H9 (cell line): ENCODE measurements at regions not wholly inside any gene's neighbourhood (a gene's known extent, or its start where the extent isn't known, plus 50 kb on each side); places are given as distances from the start of the nearest gene placed in this dataset.

ENCODE experiments used
- DNase-seq: peaks from one replicate; pipeline ENCODE4 v3.0.0-alpha.2; 2017
- H2AFZ ChIP-seq: one replicate; pipeline ENCODE4 v1.6.1; 2013; ENCODE audit warnings: mild to moderate bottlenecking, low read length, control low read depth, moderate library complexity
- H2AK5ac ChIP-seq: 2 replicates; pipeline ENCODE4 v1.6.1; 2013; ENCODE audit warnings: low read length, control low read depth, mixed read lengths; ENCODE audit not compliant: insufficient read length
- H2BK120ac ChIP-seq: one replicate; pipeline ENCODE4 v1.6.1; 2013; ENCODE audit warnings: low read depth, mild to moderate bottlenecking, low read length, control low read depth, inconsistent platforms; ENCODE audit not compliant: poor library complexity, severe bottlenecking
- H2BK12ac ChIP-seq: 2 replicates; pipeline ENCODE4 v1.6.1; 2013; ENCODE audit warnings: low read length, control low read depth, mixed read lengths, low read depth; ENCODE audit not compliant: insufficient read length
- H2BK15ac ChIP-seq: 2 replicates; pipeline ENCODE4 v1.6.1; 2013; ENCODE audit warnings: low read depth, low read length, control low read depth
- H2BK20ac ChIP-seq: one replicate; pipeline ENCODE4 v1.6.1; 2013; ENCODE audit warnings: low read depth, mild to moderate bottlenecking, low read length, control low read depth, inconsistent platforms; ENCODE audit not compliant: poor library complexity, severe bottlenecking
- H2BK5ac ChIP-seq: 2 replicates; pipeline ENCODE4 v1.6.1; 2013; ENCODE audit warnings: low read length, control low read depth, mixed read lengths; ENCODE audit not compliant: insufficient read length
- H3K14ac ChIP-seq: 2 replicates; pipeline ENCODE4 v1.6.1; 2013; ENCODE audit warnings: low read length, control low read depth; ENCODE audit not compliant: insufficient read depth
- H3K18ac ChIP-seq: 2 replicates; pipeline ENCODE4 v1.6.1; 2013; ENCODE audit warnings: low read depth, mild to moderate bottlenecking, mixed read lengths, low read length, control low read depth; ENCODE audit not compliant: insufficient read length
- H3K23ac ChIP-seq: 2 replicates; pipeline ENCODE4 v1.6.1; 2013; ENCODE audit warnings: low read length, control low read depth, mixed read lengths, low read depth; ENCODE audit not compliant: insufficient read length
- H3K23me2 ChIP-seq: 2 replicates; pipeline ENCODE4 v1.6.1; 2013; ENCODE audit warnings: low read depth, mild to moderate bottlenecking, mixed read lengths, low read length, control low read depth; ENCODE audit not compliant: insufficient read length, poor library complexity, severe bottlenecking
- H3K27ac ChIP-seq: 2 replicates; pipeline ENCODE4 v1.5.1; 2013; ENCODE audit warnings: low read length, control low read depth, mixed read lengths, low read depth; ENCODE audit not compliant: insufficient read length
- H3K27me3 ChIP-seq: 2 replicates; pipeline ENCODE4 v1.6.1; 2013; ENCODE audit warnings: low read length, control low read depth, inconsistent platforms; ENCODE audit not compliant: insufficient read depth
- H3K4ac ChIP-seq: 2 replicates; pipeline ENCODE4 v1.6.1; 2013; ENCODE audit warnings: low read depth, mild to moderate bottlenecking, control low read depth, inconsistent platforms, low read length, moderate library complexity
- H3K4me1 ChIP-seq: 2 replicates; pipeline ENCODE4 v1.6.1; 2013; ENCODE audit warnings: low read length, control low read depth, inconsistent platforms; ENCODE audit not compliant: insufficient read depth
- H3K4me2 ChIP-seq: 2 replicates; pipeline ENCODE4 v1.6.1; 2013; ENCODE audit warnings: low read length, control low read depth, mixed read lengths; ENCODE audit not compliant: insufficient read length, insufficient read depth
- H3K56ac ChIP-seq: 2 replicates; pipeline ENCODE4 v1.6.1; 2013; ENCODE audit warnings: low read depth, mild to moderate bottlenecking, mixed read lengths, low read length, control low read depth; ENCODE audit not compliant: insufficient read length
- H3K79me1 ChIP-seq: 2 replicates; pipeline ENCODE4 v1.6.1; 2013; ENCODE audit warnings: low read depth, mild to moderate bottlenecking, moderate library complexity, low read length, control low read depth, inconsistent platforms; ENCODE audit not compliant: insufficient read depth, poor library complexity, severe bottlenecking
- H3K79me2 ChIP-seq: 2 replicates; pipeline ENCODE4 v1.6.1; 2013; ENCODE audit warnings: low read length, control low read depth, inconsistent platforms; ENCODE audit not compliant: insufficient read depth
- H3K9ac ChIP-seq: 2 replicates; pipeline ENCODE4 v1.6.1; 2013; ENCODE audit warnings: low read length, control low read depth, mixed read lengths; ENCODE audit not compliant: insufficient read length; ENCODE audit errors: extremely low read depth
- H3K9me3 ChIP-seq: one replicate; pipeline ENCODE4 v1.6.1; 2013; ENCODE audit warnings: low read depth, low read length, inconsistent platforms; ENCODE audit not compliant: control insufficient read depth
- H3T11ph ChIP-seq: one replicate; pipeline ENCODE4 v1.6.1; 2013; ENCODE audit warnings: mild to moderate bottlenecking, low read length, control low read depth, inconsistent platforms
- H4K20me1 ChIP-seq: one replicate; pipeline ENCODE4 v1.6.1; 2013; ENCODE audit not compliant: control insufficient read depth, insufficient read length, insufficient read depth
- H4K5ac ChIP-seq: 2 replicates; pipeline ENCODE4 v1.6.1; 2013; ENCODE audit warnings: low read depth, mild to moderate bottlenecking, mixed read lengths, low read length, control low read depth; ENCODE audit not compliant: insufficient read length
- H4K8ac ChIP-seq: replicated peaks from 2 replicates; pipeline ENCODE4 v1.6.1; 2013; ENCODE audit warnings: low read length, control low read depth, mixed read lengths, low read depth; ENCODE audit not compliant: insufficient read length
- H4K91ac ChIP-seq: 2 replicates; pipeline ENCODE4 v1.6.1; 2013; ENCODE audit warnings: low read depth, mild to moderate bottlenecking, moderate library complexity, mixed read lengths, low read length, control low read depth; ENCODE audit not compliant: insufficient read length
- H3K27ac Mint-ChIP-seq, 3 experiments: 2 replicates in 2 of 3; 3 replicates in 1 of 3; pipeline ENCODE4 v1.8.0; 2020 to 2021; ENCODE audit warnings: mixed read lengths in 3 of 3, mild to moderate bottlenecking in 1 of 3, moderate library complexity in 1 of 3
- H3K27me3 Mint-ChIP-seq: 2 replicates; pipeline ENCODE4 v1.8.0; 2021; ENCODE audit warnings: low read depth, mild to moderate bottlenecking, moderate library complexity, mixed read lengths
- H3K36me3 Mint-ChIP-seq, 3 experiments: 2 replicates in 2 of 3; 3 replicates in 1 of 3; pipeline ENCODE4 v1.8.0; 2020 to 2021; ENCODE audit warnings: low read depth in 3 of 3, mixed read lengths in 3 of 3; ENCODE audit not compliant: insufficient read depth in 1 of 3
- H3K4me1 Mint-ChIP-seq, 2 experiments: 2 replicates each; pipeline ENCODE4 v1.8.0; 2020; ENCODE audit warnings: mixed read lengths in 2 of 2
- H3K4me3 Mint-ChIP-seq, 2 experiments: 2 replicates in 1 of 2; 3 replicates in 1 of 2; pipeline ENCODE4 v1.8.0; 2020 to 2021; ENCODE audit warnings: mild to moderate bottlenecking in 2 of 2, mixed read lengths in 2 of 2, moderate library complexity in 1 of 2
- H3K9me3 Mint-ChIP-seq, 2 experiments: 2 replicates in 1 of 2; 3 replicates in 1 of 2; pipeline ENCODE4 v1.8.0; 2020; ENCODE audit warnings: mild to moderate bottlenecking in 2 of 2, mixed read lengths in 2 of 2, moderate library complexity in 1 of 2
- CTCF ChIP-seq: fragments of 200-600 bp; sonication (generic); conservative IDR thresholded peaks from 3 replicates; pipeline ENCODE4 v1.8.0; 2021; ENCODE audit warnings: antibody characterized with exemption, mild to moderate bottlenecking
- WGBS: extraction: QIAGEN DNeasy Blood & Tissue Kit; methylation state at CpG from one replicate; pipeline ENCODE4 v1.1.7; 2013; ENCODE audit warnings: missing lambda C conversion rate, low lambda C conversion rate, mixed read lengths; ENCODE audit not compliant: insufficient read length; ENCODE audit errors: extremely low coverage; 5-methylcytosine and 5-hydroxymethylcytosine counted together

GRCh38 chr2:240258685-240259084 is 118.2 kb upstream of the OTOS start:
- Histone ChIP-seq H3T11ph (no peak overlapping the region), H2BK5ac (no peak overlapping the region), H4K20me1 (no peaks in the 10 kb centered on the region), H2BK15ac (no peak overlapping the region), H3K4ac (no peak overlapping the region), H3K9me3 (peaks cover 10% of the 10 kb centered on the region), H3K14ac (no peak overlapping the region; the same call in 1 of the 2 replicates), H2AK5ac (no peak overlapping the region), H3K27me3 (no peaks in the 10 kb centered on the region), H2BK12ac (no peak overlapping the region), H3K4me2 (no peak overlapping the region), H2BK120ac (no peak overlapping the region), H3K9ac (no peak overlapping the region), H3K18ac (no peak overlapping the region), H3K27ac (no peak overlapping the region), H4K91ac (no peak overlapping the region), H2AFZ (no peak overlapping the region), H2BK20ac (no peak overlapping the region), H3K23ac (no peak overlapping the region), H3K79me2 (no peaks in the 10 kb centered on the region), H3K23me2 (no peaks in the 10 kb centered on the region), H3K56ac (no peak overlapping the region), H4K5ac (no peak overlapping the region), H3K79me1 (no peaks in the 10 kb centered on the region), H3K4me1 (no peaks in the 10 kb centered on the region), H4K8ac (no peak overlapping the region)
- peaks cover 30 to 39% of the 10 kb centered on the region in 2 experiments for H3K9me3 Mint-ChIP-seq
- no peak for TF ChIP-seq CTCF
- peaks cover 8 to 13% of the 10 kb centered on the region in 2 experiments for H3K4me1 Mint-ChIP-seq
- H3K27me3 Mint-ChIP-seq: peaks cover 33% of the 10 kb centered on the region
- H3K4me3 Mint-ChIP-seq: no peak overlapping the region
- no peak overlapping the region; a peak in 1 of 7 replicates for H3K27ac Mint-ChIP-seq
- peaks cover 4 to 15% (median 13%) of the 10 kb centered on the region in 3 experiments for H3K36me3 Mint-ChIP-seq
- WGBS: no CpG with 5 or more reads among the region's 10 CpGs
- no peak for DNase-seq
